GM19463 (cell line): ENCODE measurements at regions not wholly inside any gene's neighbourhood (a gene's known extent, or its start where the extent isn't known, plus 50 kb on each side); places are given as distances from the start of the nearest gene placed in this dataset.
"Not testable (repeated sequence)": the region's sequence is repeated elsewhere in the genome, so short reads cannot be mapped to it uniquely, and the experiment has no call there.

Experiments
- ATAC-seq: cut with Tn5 transposase; IDR thresholded peaks from one replicate; pipeline ENCODE4 v1.9.1; 2021; ENCODE audit warnings: mild to moderate bottlenecking, moderate library complexity; ENCODE audit not compliant: unreplicated experiment

- no peak for ATAC-seq
These were observed 231.8 kb upstream of the FOXP2 start for GRCh38 chr7:114182837-114183236.

- ATAC-seq, result no peak
These were observed 233.3 kb upstream of the FOXP2 start for GRCh38 chr7:114181280-114181679.

DNA sequence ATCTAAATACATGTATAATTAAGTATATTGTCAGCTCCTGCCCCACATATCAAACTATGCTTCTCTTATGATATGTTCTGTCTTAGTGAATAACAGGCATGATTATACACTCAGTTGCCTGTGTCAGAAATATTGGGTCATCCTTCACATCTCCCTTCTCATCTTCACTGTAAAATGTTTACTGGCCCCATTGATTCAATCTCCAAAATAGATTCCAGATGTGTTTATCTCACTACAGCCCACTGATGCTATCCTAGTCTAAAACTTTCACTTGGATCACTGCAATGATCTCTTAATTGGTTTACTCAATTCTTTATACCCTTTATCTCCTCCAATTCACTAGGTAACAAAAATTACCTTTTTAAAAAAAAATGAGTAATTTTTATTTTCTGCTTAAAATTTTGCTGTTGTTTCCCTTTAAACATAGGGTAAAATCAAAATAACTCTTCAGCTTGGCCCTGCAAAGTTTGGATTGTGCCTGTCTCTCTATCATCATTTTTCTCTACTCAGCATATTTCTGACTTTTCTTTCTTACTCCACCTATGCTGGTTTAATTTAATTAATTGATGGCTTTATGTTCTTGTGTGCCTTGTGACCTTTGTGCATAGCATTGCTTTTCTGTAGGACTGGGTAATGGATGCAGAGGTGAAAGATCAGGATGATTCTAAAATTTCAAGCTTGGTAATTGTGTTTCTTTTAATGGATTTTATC is 233.9 kb upstream of the FOXP2 start:
- ATAC-seq, result no peak

GRCh38 chr7:114175125-114175524 is 239.5 kb upstream of the FOXP2 start:
- ATAC-seq, result no peak

DNA sequence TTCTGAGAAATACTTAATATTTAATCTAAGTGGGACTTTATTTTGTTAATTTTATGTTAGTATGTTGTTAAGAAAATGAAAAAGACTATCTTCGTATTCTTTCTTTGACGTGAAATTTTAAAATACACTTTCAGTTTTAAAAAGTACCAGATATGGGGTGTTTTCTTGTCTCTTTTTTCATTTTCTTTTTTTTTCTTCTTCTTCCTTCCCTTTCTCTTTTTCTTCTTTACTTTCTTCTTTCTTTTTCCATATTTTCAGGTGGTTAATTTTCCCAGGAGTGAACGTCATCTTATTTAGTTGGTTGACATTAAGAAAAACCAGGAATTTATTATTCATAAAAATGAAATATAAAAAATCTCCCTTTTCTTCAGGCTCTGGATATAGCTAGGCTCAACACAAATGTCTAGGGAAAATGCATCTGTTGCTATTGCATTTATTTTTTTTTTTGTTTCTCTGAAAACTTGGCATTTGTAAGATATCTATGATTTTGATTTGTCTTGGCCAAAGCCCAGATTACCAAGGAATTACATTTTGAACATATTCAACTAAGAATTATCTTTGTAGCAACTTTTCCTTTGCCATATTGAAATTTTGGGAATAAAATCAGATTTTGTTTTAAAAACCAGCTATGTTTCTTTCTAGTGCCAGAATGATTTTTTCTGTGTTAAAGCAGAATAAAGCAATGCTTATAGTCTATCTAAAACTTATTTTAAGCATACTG is 241.3 kb upstream of the FOXP2 start:
- ATAC-seq, result no peak

DNA sequence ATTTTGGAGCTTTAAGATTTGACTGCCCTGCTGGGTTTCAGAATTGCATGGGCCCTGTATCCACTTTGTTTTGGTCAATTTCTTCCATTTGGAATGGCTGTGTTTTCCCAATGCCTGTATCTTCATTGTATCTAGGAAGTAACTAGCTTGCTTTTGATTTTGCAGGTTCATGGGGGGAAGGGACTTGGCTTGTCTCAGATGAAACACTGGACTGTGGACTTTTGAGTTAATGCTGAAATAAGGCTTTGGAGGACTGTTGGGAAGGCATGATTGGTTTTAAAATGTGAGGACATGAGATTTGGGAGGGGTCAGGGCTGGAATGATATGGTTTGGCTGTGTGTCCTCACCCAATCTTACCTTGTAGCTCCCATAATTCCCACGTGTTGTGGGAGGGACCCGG is 245.2 kb upstream of the FOXP2 start:
- ATAC-seq, result not testable (repeated sequence)

DNA sequence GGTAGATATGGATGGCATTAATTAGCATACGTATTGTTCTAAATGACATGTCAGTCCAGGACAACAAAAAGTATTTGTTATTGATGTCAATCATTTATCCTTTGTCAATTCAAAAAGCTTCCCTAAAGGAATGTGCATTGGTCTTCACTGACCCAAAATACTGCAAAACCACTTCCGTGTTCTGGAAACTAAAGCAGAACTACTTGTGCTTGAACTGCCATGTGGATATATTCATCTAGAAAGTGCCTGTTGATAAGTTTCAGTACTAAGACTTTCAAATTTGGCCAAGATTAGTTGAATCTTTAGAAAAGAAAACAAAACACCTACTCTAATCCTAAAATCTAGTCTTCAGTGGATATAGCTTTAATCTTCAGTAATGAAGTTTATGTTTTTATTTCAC is 242.1 kb upstream of the PPP1R3A start:
- ATAC-seq, result no peak

GRCh38 chr7:114158854-114159253 is 240.0 kb upstream of the PPP1R3A start:
- ATAC-seq, result no peak

GRCh38 chr7:114158275-114158674 is 239.5 kb upstream of the PPP1R3A start:
- no peak for ATAC-seq

DNA sequence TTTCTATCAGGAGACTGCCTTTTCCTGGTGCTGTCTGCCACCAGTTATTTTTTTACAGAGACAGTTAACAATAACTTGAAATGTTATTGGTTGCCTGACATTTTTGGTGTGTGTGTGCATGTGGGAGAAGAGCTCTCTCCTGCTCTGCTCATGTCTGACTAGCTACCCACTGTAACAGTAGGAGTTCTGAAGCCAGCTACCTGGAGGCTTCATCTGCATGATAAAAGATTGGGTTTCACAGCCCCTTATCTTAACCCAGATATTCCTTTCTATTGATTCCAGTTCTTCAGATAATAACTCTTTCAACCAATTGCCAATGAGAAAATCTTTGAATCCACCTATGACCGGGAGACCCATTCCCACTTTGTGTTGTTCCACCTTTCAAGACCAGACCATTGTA is 237.4 kb upstream of the PPP1R3A start:
- ATAC-seq, result no peak

DNA sequence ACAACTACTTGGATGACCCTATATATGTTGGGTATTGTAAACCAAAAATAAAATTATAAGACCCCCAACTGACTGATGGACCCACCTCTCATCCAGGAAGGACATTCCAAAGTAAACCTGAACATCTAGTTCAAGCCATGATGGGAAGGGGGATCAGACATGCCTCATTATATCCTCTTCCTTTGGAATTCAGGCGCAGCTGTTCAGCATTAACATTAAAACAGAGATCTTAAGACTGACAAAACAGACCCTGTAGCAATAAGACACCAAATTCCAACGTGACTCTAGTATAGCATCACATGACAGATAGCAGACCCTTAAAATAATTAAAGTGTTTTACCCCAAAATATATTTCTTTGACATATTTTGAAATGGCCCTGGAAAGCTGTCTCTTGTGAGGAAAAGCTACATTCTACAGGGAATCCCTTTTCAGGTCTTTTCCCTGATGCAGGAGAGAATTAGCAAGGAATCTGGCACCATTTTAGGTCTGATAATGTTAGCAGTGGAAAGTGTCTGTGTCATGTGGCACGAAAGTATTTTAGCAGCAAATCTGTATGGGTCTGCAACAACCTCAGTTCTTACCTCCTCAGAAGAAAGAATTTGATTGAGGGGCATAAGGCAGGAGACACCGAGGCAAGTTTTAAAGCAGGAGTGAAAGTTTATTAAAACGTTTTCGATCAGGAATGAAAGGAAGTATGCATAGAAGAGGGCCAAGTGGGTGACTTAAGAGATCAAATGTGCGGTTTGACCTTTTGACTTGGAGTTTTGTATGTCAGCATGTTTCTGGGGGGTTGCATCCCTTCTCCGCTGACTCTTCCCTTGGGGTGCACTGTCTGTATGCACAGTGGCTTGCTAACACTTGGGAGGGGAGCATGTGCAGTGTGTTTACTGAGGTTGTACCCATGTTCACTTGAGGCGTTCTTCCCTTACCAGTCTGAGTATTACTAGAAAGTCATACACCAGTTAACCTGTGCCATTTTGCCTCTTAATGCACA is 236.6 kb upstream of the PPP1R3A start:
- no peak for ATAC-seq

GRCh38 chr7:114153700-114154099 is 234.9 kb upstream of the PPP1R3A start:
- no peak for ATAC-seq

DNA sequence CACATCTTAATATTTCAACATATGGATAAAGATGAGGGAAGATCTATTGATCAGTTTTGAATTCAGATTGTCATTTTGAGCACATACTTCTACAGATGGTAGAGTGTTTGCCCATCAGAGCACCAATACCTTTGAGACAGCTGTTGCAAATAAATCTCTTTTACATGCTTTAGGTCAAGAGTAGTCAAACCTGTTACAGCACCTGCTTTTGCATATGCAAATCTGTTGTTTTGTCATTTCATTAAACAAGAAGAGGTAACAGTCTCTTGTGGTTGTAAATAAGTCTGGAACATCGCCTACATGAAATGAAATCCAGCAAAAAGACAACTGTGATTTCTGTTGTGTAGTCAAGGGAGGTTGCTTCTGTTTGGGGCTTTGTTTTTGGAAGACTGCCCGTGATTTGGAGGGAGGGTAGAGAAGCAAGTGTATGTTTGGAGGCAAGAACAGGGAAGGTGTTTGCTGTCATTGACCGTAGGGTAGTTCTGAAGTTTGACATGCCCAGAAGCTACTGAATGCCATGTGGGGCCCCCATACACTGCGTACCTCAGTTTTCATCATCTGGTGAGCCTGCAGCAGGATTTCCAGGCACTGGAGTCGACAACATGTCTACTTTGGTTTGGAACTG is 233.6 kb upstream of the PPP1R3A start:
- no peak for ATAC-seq

DNA sequence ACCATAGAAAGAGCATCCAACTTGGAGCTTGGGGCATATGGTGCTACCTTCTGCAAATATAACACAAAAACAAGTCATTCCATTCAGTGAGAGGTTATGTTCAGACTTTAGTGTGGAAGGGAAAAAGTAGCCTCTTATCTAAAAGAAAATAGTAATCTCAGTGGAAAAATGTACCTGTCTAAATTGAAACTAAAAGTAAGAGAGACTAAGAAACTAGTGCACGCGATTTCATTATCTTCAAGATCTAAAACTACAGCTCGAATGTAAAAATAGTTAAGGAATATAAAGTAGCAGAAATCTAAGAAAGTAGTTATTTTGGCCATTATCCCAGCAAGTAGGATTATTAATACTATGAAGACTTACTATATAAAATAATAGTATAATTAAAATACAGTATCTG is 233.0 kb upstream of the PPP1R3A start:
- ATAC-seq, result no peak

DNA sequence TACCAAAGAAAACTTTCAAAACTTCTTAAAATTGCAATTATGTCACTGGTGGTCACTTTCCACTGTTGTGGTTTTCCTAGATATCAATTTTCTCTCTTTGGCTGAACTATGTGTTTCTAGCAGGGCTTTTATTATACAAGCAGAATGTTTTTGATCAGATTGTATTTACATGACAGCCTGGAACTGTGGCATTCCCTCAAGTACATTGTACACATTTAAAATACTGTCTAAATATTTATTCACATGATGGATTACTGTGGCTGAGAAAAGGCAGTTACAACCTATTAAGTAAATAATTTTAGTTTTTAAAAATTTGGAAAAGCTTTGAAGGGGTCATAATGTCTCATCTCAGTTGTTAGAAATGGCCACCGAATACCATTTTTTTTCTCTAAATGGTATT is 231.9 kb upstream of the PPP1R3A start:
- no peak for ATAC-seq

DNA sequence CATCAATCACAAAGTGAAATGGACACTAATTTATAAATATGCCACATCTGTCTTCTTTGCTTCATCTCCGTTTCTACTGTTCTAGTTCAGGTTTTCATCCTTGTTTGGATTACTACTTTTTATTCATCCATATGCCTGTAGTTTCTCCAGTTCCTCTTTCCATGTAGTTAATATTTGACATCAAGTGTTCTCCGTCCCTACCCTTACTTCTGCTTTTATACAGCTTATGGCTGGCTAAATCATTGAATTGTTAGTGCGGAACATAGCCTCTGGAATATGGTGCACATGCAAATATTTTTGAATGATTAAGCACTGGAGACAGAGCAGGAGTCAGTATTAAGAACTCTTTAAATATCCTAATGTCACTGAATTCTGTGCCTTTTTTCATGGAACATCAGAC is 230.0 kb upstream of the PPP1R3A start:
- ATAC-seq, result no peak

DNA sequence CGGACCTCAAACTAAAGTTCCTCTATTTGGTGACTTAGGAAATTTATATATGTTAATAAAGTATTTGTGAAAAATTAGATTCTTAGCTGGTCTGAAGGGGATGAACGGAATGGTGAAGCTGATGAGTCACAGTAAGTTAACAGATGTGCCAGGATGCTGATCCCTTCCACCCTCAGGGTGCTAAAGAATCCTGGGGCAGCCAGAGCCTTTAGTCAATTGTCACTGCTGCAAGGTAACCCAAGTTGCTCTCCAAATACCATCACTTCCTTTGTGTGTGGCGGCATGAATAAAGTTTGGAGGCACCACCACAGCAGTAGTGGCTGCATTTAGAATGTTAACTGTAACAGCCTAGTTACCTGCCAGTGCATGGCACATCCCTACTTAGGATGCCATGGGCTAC is 222.6 kb upstream of the PPP1R3A start:
- no peak for ATAC-seq

GRCh38 chr7:114140561-114140960 is 221.8 kb upstream of the PPP1R3A start:
- ATAC-seq, result no peak

DNA sequence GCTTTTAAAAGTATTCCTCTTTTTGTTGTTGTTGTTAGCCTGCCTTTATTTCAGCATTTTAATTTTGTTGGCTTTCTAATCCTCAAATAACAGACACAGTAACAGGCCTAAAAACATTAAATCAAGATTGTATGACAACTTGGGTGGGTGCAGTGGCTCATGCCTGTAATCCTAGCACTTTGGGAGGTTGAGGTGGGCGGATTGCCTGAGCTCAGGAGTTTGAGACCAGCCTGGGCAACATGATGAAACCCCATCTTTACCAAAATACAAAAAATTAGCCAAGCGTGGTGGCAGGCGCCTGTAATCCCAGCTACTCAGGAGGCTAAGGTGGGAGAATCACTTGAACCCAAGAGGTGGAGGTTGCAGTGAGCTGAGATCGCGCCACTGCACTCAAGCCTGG is 220.9 kb upstream of the PPP1R3A start:
- ATAC-seq, result not testable (repeated sequence)

- ATAC-seq, result no peak
These were observed 219.8 kb upstream of the PPP1R3A start for GRCh38 chr7:114138587-114138986.

DNA sequence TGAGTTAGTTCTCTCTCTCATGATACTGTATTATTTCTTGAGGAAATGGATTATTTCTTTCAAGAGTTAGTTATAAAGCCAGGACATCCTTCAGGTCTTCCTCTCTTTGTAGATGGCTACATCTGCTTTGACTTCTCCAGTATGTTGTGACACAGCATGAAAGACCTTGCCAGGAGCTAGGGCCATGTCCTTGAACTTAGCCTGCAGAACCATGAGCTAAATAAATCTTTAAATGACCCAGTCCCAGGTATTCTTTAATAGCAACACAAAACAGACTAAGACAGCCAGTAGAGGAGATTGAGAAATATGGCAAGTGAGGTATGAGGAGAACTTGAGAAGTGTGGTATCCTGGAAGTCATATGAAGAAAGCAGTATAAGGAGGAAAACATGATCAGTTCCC is 214.9 kb upstream of the PPP1R3A start:
- no peak for ATAC-seq
